Left lung (tissue), 4 donors: ENCODE measurements at regions not wholly inside any gene's neighbourhood (a gene's known extent, or its start where the extent isn't known, plus 50 kb on each side); places are given as distances from the start of the nearest gene placed in this dataset.

Experiments
- ATAC-seq: fragments of 200-7000 bp; cut with Tn5 transposase; one replicate; pipeline ENCODE4 v1.9.1; 2020; ENCODE audit warnings: moderate library complexity
- DNase-seq, 4 donors: peaks; one replicate each; pipeline ENCODE4 v3.0.0-alpha.2; 2013 to 2020
- H3K27ac ChIP-seq, 2 donors: fragments of 200-600 bp; sonication (generic) in 1 of 2; one replicate each; pipeline versions ENCODE4 v1.5.0 to v1.8.0; 2020 to 2021
- H3K27me3 ChIP-seq, 2 donors: fragments of 200-600 bp; sonication (generic) in 1 of 2; one replicate each; pipeline versions ENCODE4 v1.5.0 to v1.8.0; 2020 to 2021
- H3K36me3 ChIP-seq, 2 donors: fragments of 200-600 bp; sonication (generic) in 1 of 2; one replicate each; pipeline versions ENCODE4 v1.5.0 to v1.8.0; 2020 to 2021
- H3K4me1 ChIP-seq, 2 donors: fragments of 200-600 bp; one replicate each; pipeline ENCODE4 v1.8.0; 2021
- H3K4me3 ChIP-seq, 2 donors: fragments of 200-600 bp; sonication (generic) in 1 of 2; one replicate each; pipeline versions ENCODE4 v1.5.0 to v1.8.0; 2020 to 2021; ENCODE audit warnings: mild to moderate bottlenecking in 1 of 2
- H3K9me3 ChIP-seq, 2 donors: fragments of 200-600 bp; sonication (generic) in 1 of 2; one replicate each; pipeline versions ENCODE4 v1.5.0 to v1.8.0; 2020 to 2021
- CTCF ChIP-seq, 2 donors: fragments of 200-600 bp; sonication (generic) in 1 of 2; IDR thresholded peaks; one replicate each; pipeline versions ENCODE4 v1.5.0 to v1.8.0; 2021; ENCODE audit warnings: antibody characterized with exemption in 2 of 2
- intact Hi-C, 2 donors: fragments of 100-400 bp; cut with DNase I; formaldehyde crosslinking; loops; one replicate each; pipeline versions ENCODE4 v1.11.2 to v1.14.2; 2022
- donor health status: DM: no; HTN: yes; CAD: no.
- donor health status: DM: no; HTN: no; CAD: no.

GRCh38 chr11:95717314-95717713, 72.3 kb downstream of the FAM76B start:
- intact Hi-C loops = no loop called here
- Histone ChIP-seq H3K4me1 (no peaks in the 10 kb centered on the region), H3K27ac (no peak overlapping the region), H3K36me3 (no peaks in the 10 kb centered on the region), H3K27me3 (no peaks in the 10 kb centered on the region), H3K9me3 (no peaks in the 10 kb centered on the region), H3K4me3 (no peak overlapping the region)
- DNase-seq (no peak), ATAC-seq (no peak)
- no peak for TF ChIP-seq CTCF (IDR thresholded peaks at IDR 0.05)

GRCh38 chr11:95716266-95716665, 73.3 kb downstream of the FAM76B start:
- Histone ChIP-seq H3K27me3 (no peaks in the 10 kb centered on the region), H3K9me3 (no peaks in the 10 kb centered on the region), H3K4me1 (no peaks in the 10 kb centered on the region), H3K36me3 (no peaks in the 10 kb centered on the region), H3K4me3 (no peak overlapping the region), H3K27ac (no peak overlapping the region)
- TF ChIP-seq CTCF (IDR thresholded peaks at IDR 0.05) = no peak
- intact Hi-C loops = no loop called here
- DNase-seq = no peak
- no peak for ATAC-seq

- Histone ChIP-seq H3K36me3 (no peaks in the 10 kb centered on the region), H3K4me3 (no peak overlapping the region), H3K27me3 (no peaks in the 10 kb centered on the region), H3K9me3 (no peaks in the 10 kb centered on the region), H3K27ac (no peak overlapping the region), H3K4me1 (no peaks in the 10 kb centered on the region)
- DNase-seq (no peak), ATAC-seq (no peak)
- no peak for TF ChIP-seq CTCF (IDR thresholded peaks at IDR 0.05)
- intact Hi-C loops = no loop called here
Observed at GRCh38 chr11:95715777-95716241, 73.8 kb downstream of the FAM76B start.

- intact Hi-C loops = no loop called here
- Histone ChIP-seq H3K27ac (no peak overlapping the region), H3K27me3 (no peaks in the 10 kb centered on the region), H3K4me1 (no peaks in the 10 kb centered on the region), H3K36me3 (no peaks in the 10 kb centered on the region), H3K4me3 (no peak overlapping the region), H3K9me3 (no peaks in the 10 kb centered on the region)
- ATAC-seq (no peak), DNase-seq (no peak)
- TF ChIP-seq CTCF (IDR thresholded peaks at IDR 0.05) = no peak
Observed at GRCh38 chr11:95714843-95715776, 74.5 kb downstream of the FAM76B start.

- no peak for TF ChIP-seq CTCF (IDR thresholded peaks at IDR 0.05)
- no peak overlapping the region for H3K27ac ChIP-seq
- H3K9me3 ChIP-seq = no peaks in the 10 kb centered on the region
- ATAC-seq (no peak), DNase-seq (no peak)
- intact Hi-C loops = no loop called here
- H3K4me3 ChIP-seq = no peak overlapping the region
- no peaks in the 10 kb centered on the region for H3K36me3 ChIP-seq
- H3K4me1 ChIP-seq = no peaks in the 10 kb centered on the region
- no peaks in the 10 kb centered on the region for H3K27me3 ChIP-seq
Observed at GRCh38 chr11:95713428-95713827, 76.2 kb downstream of the FAM76B start.
